Smooth muscle cell (in vitro differentiated cells): ENCODE measurements at regions not wholly inside any gene's neighbourhood (a gene's known extent, or its start where the extent isn't known, plus 50 kb on each side); places are given as distances from the start of the nearest gene placed in this dataset.

Experiments
- DNase-seq: peaks from one replicate; lab custom pipeline; 2025; ENCODE audit not compliant: unreplicated experiment; lab: John Stamatoyannopoulos, UW
- H2AFZ ChIP-seq: fragments of 200-600 bp; sonication (generic); 2 replicates; pipeline ENCODE4 v1.6.0; 2016; ENCODE audit warnings: antibody characterized with exemption, low read depth, mild to moderate bottlenecking
- H3F3A ChIP-seq: fragments of 200-600 bp; sonication (generic); 2 replicates; pipeline ENCODE4 v1.6.0; 2017; ENCODE audit warnings: antibody characterized with exemption, low read depth
- H3K27ac ChIP-seq: fragments of 200-600 bp; sonication (generic); 2 replicates; pipeline ENCODE4 v1.5.1; 2016; ENCODE audit warnings: low read depth, mild to moderate bottlenecking
- H3K27me3 ChIP-seq: fragments of 200-600 bp; sonication (generic); 2 replicates; pipeline ENCODE4 v1.6.1; 2016; ENCODE audit warnings: low read depth, mild to moderate bottlenecking
- H3K36me3 ChIP-seq: fragments of 200-600 bp; sonication (generic); 2 replicates; pipeline ENCODE4 v1.5.1; 2016; ENCODE audit warnings: low read depth
- H3K4me1 ChIP-seq: fragments of 200-600 bp; sonication (generic); 2 replicates; pipeline ENCODE4 v1.5.1; 2016; ENCODE audit warnings: low read depth
- H3K4me2 ChIP-seq: fragments of 200-600 bp; sonication (generic); 2 replicates; pipeline ENCODE4 v1.6.0; 2016; ENCODE audit warnings: mild to moderate bottlenecking
- H3K4me3 ChIP-seq: fragments of 200-600 bp; sonication (generic); 2 replicates; pipeline ENCODE4 v1.5.1; 2016; ENCODE audit warnings: mild to moderate bottlenecking
- H3K79me2 ChIP-seq: fragments of 200-600 bp; sonication (generic); 2 replicates; pipeline ENCODE4 v1.6.0; 2016; ENCODE audit warnings: low read depth, mild to moderate bottlenecking
- H3K9ac ChIP-seq: fragments of 200-600 bp; sonication (generic); 2 replicates; pipeline ENCODE4 v1.6.0; 2016; ENCODE audit warnings: low read depth
- H3K9me3 ChIP-seq: fragments of 200-600 bp; sonication (generic); replicated peaks from 2 replicates; pipeline ENCODE4 v1.5.1; 2016; ENCODE audit warnings: low read depth
- H4K20me1 ChIP-seq: fragments of 200-600 bp; sonication (generic); 2 replicates; pipeline ENCODE4 v1.6.0; 2016; ENCODE audit warnings: low read depth
- WGBS: methylation state at CpG from one replicate; pipeline ENCODE4 v1.1.7; 2016; ENCODE audit warnings: low lambda C conversion rate; 5-methylcytosine and 5-hydroxymethylcytosine counted together
- TF ChIP-seq, protein P1 (sequence below): fragments of 200-600 bp; sonication (generic); IDR thresholded peaks from 2 replicates; pipeline ENCODE4 v1.5.1; 2017; ENCODE audit warnings: borderline replicate concordance, mild to moderate bottlenecking, antibody characterized with exemption; ENCODE audit not compliant: insufficient read depth, poor library complexity, severe bottlenecking

DNA sequence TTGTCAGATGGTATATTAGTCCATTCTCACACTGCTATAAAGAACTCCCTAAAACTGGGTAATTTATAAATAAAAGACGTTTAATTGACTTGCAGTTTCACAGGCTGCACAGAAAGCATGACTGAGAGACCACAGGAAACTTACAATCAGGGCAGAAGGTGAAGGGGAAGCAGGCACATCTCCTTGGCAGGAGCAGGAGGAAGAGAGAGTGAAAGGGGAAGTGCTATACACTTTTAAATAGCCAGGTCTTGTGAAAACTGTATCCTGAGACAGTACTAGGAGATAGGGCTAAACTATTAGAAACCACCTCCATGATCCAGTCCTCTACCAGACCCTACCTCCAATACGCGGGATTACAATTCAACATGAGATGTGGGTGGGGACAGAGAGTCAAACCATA, 193.9 kb upstream of the KCNG1 start:
- DNase-seq = no peak
- Histone ChIP-seq H3K4me3 (no peak overlapping the region), H3K4me2 (no peak overlapping the region), H3F3A (no peaks in the 10 kb centered on the region), H3K9me3 (no peaks in the 10 kb centered on the region), H3K27ac (no peak overlapping the region), H3K4me1 (peaks cover 4% of the 10 kb centered on the region), H3K27me3 (no peaks in the 10 kb centered on the region), H3K36me3 (no peaks in the 10 kb centered on the region), H3K9ac (no peak overlapping the region), H4K20me1 (no peaks in the 10 kb centered on the region), H2AFZ (no peak overlapping the region), H3K79me2 (no peaks in the 10 kb centered on the region)
- 86% methylated on average over 3 of the region's 3 CpGs for WGBS
- TF ChIP-seq, protein P1, sequence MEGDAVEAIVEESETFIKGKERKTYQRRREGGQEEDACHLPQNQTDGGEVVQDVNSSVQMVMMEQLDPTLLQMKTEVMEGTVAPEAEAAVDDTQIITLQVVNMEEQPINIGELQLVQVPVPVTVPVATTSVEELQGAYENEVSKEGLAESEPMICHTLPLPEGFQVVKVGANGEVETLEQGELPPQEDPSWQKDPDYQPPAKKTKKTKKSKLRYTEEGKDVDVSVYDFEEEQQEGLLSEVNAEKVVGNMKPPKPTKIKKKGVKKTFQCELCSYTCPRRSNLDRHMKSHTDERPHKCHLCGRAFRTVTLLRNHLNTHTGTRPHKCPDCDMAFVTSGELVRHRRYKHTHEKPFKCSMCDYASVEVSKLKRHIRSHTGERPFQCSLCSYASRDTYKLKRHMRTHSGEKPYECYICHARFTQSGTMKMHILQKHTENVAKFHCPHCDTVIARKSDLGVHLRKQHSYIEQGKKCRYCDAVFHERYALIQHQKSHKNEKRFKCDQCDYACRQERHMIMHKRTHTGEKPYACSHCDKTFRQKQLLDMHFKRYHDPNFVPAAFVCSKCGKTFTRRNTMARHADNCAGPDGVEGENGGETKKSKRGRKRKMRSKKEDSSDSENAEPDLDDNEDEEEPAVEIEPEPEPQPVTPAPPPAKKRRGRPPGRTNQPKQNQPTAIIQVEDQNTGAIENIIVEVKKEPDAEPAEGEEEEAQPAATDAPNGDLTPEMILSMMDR = no peak

DNA sequence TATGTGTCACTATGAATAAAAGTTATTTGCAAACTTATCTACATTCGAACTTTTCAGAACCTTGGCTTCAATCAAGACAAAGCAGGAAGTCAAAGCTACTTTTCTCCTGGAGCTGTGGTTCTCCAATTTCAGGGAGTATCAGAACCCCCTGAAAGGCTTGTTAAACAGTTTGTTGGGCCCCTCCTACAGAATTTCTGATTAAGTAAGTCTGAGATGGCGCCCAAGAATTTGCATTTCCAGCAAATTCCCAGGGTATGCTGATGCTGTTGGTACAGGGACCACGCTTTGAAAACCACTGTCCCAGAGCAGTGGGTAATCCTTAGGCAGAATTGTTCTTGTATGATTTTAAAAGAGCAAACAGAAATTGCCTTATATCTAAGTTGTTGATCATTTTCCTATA, 189.9 kb upstream of the KCNG1 start:
- no peaks in the 10 kb centered on the region for H3K79me2 ChIP-seq
- no peaks in the 10 kb centered on the region for H4K20me1 ChIP-seq
- no peaks in the 10 kb centered on the region for H3K27me3 ChIP-seq
- H3K27ac ChIP-seq = no peak overlapping the region
- H3K9ac ChIP-seq = no peak overlapping the region
- WGBS = 85% methylated on average over 3 of the region's 3 CpGs
- H3K4me2 ChIP-seq = no peak overlapping the region
- H3K9me3 ChIP-seq = no peaks in the 10 kb centered on the region
- no peaks in the 10 kb centered on the region for H3K36me3 ChIP-seq
- H3K4me1 ChIP-seq = no peaks in the 10 kb centered on the region
- DNase-seq = no peak
- H3K4me3 ChIP-seq = no peak overlapping the region
- TF ChIP-seq, protein P1 = no peak
- no peak overlapping the region for H2AFZ ChIP-seq
- H3F3A ChIP-seq = no peaks in the 10 kb centered on the region

DNA sequence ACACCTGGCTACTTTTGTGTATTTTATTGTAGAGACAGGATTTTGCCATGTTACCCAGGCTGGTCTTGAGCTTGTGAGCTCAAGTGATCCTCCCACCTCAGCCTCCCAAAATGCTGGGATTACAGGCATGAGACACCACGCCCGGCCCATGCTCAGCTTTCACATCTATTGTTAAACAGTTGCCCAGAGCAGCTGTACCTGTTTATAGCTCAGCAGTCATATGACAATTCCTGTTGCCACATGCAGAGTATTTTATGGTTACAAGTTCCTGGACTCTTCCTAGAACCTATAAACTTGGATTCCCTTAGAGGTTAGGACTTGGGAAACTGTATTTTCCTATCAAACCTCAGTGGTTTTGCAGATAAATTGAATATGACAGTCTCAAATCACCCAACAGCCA, 188.3 kb upstream of the KCNG1 start:
- Histone ChIP-seq H3F3A (no peaks in the 10 kb centered on the region), H2AFZ (no peak overlapping the region), H3K9me3 (no peaks in the 10 kb centered on the region), H4K20me1 (no peaks in the 10 kb centered on the region), H3K79me2 (no peaks in the 10 kb centered on the region), H3K9ac (no peak overlapping the region), H3K4me2 (no peak overlapping the region), H3K36me3 (no peaks in the 10 kb centered on the region), H3K27ac (no peak overlapping the region), H3K4me3 (no peak overlapping the region), H3K4me1 (no peaks in the 10 kb centered on the region), H3K27me3 (no peaks in the 10 kb centered on the region)
- 80% methylated on average over 2 of the region's 2 CpGs for WGBS
- TF ChIP-seq, protein P1 = no peak
- DNase-seq = no peak

DNA sequence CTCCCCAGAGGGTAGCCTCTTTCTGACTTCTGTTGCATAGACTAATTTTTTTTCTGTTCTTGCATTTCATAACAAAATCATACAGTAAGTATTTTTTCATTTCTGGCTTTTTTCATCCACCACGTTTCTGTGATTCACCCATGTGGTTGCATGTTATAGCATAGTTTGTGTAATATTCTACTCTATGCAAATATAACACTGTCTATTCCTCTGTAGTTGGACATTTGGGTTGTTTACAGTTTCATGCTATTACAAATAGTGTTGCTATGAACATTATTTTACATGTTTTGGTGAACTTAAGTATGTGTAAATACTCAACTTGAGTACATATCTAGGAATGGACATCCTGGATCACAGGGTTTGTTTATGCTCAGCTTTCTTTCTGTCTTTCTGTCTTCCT, 187.2 kb upstream of the KCNG1 start:
- Histone ChIP-seq H3K79me2 (no peaks in the 10 kb centered on the region), H3K4me3 (no peak overlapping the region), H3K4me1 (no peaks in the 10 kb centered on the region), H3K36me3 (no peaks in the 10 kb centered on the region), H3K27me3 (no peaks in the 10 kb centered on the region), H3K27ac (no peak overlapping the region), H3K9me3 (no peaks in the 10 kb centered on the region), H3F3A (no peaks in the 10 kb centered on the region), H2AFZ (no peak overlapping the region), H3K9ac (no peak overlapping the region), H4K20me1 (no peaks in the 10 kb centered on the region), H3K4me2 (no peak overlapping the region)
- no peak for DNase-seq
- TF ChIP-seq, protein P1 = no peak
- 66% methylated on average over 1 of the region's 1 CpG for WGBS
